HG03520 (cell line): ENCODE measurements at regions not wholly inside any gene's neighbourhood (a gene's known extent, or its start where the extent isn't known, plus 50 kb on each side); places are given as distances from the start of the nearest gene placed in this dataset.
"Not testable (repeated sequence)": the region's sequence is repeated elsewhere in the genome, so short reads cannot be mapped to it uniquely, and the experiment has no call there.

Experiments
- ATAC-seq: cut with Tn5 transposase; IDR thresholded peaks from one replicate; pipeline ENCODE4 v1.9.1; 2021; ENCODE audit warnings: mild to moderate bottlenecking, moderate library complexity; ENCODE audit not compliant: unreplicated experiment

DNA sequence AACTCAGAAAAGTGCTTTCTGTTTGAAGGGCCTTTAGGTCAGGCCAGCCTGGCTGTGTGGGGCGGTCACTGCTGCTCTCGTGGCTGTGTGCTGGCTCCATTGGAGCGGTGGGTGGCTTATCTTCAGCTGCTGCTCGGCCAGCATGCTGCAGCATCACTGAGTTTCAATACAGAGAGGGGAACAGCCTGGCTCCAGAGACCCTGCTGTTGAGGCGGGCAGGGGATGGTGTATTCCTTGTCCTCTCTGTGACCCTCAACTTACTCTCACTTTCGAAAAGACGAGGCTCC lies 248.5 kb upstream of the ONECUT1 start:
- no peak for ATAC-seq

DNA sequence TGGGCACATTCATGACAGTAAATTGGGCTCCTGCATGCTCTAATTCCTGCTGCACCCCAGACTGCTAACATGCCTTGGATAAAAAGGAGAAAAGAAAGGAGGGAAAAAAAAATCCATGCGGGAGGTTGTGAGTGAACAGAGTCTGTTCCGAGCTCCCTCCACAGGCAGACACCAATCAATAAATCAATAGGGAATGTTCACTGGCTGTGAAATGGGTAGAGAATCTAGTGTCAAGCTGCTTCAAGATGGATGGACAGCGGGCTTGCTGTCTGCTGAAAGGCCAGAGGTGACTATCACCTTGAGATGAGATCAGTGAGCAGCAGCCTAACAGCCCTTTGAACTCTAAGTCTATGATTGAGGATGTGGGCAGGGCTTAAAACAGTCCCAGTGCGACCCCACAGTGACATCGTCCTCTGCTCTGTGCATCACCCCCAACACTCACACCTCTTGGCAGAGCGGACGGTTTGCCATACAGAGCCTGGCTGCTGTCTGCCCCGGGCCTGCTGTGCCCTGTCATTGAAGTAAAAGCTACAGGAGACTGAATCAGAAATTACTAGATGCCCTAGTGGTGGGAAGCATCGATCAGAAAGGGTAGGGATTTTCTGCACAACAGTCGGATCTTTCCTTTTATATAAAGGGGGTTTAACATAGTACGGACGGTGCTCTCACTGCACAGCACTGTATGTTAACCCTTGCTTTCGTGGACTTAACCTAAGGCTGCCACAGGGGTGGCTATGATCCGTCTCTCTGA lies 247.9 kb upstream of the ONECUT1 start:
- ATAC-seq: no peak

DNA sequence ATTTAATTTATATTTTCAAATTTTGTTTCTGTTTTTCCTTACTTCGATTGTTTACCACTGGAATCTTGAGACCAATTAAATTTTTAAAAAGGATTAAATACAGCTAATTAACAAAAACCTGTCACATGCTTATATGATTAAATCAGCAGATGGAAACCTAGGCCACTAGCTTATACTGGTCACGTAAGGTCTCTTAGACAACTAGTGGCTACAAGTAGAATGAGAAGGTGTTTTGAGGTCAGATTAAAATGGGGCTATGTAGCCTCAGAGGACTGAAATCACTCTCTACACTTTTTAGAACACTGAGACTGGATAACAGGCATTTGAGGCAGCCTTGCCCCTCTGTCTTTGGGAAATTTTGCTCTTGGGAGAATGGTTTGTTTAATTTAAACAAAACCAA lies 246.5 kb upstream of the ONECUT1 start:
- no peak for ATAC-seq

DNA sequence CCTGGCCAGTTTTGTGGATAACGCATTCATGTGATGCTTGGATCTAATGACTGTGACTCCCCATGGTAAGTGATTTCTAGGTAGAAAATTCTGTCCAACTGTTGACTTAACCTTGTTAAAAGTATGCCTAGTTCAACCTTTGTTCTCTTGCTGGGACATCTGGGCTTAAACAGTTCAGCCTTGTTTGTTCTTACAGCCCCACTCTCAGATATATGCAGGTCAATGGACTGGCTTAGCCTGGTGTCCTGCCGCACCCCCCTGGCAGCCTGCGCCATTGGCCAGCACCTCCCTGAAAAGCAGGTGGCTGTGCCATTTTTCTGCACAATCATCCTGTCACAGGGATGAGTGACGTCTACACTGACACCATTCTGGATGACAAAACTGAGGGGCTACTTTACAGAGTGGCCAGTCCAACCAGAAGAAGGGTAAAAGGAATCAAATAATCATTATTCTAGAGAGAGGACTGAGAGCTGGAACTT lies 244.7 kb upstream of the ONECUT1 start:
- no peak for ATAC-seq

DNA sequence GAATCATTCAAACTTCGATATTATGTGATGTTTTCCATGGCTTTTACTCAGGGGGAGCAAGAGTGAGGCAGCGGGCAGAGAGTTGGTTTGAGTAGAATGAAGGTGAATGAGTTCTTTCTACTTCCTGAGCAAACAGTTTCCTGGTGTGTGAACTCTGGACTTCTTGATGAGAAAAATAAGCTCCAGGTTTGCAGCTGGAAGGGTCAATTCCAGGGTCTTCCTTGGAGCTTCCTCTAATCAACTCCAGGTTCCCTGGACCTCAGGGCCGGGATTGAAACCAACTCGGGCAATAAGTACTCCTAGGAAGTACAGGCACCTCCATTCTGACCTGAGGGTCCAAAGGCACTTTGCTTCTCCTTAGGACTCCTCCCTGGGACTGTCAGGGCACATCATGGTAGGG lies 243.6 kb upstream of the ONECUT1 start:
- ATAC-seq: no peak

DNA sequence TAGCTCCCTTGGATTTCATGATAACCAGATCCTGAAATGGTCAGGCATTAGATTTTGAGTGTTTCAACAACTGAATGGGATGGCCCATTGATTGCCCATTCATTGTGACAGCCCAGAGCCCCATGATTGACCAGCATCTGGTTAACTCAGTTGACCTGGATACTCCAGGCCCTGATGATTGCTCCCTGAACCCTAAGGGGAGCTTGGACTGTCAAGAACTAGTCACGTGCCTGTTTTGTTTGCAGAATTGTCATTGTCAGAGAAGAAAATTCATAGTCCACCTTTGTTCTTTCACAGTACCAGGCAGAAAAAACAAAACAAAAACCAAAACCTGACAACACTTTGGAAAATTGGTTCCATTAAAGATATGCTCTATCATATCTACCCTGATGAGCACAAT lies 241.3 kb upstream of the ONECUT1 start:
- no peak for ATAC-seq

DNA sequence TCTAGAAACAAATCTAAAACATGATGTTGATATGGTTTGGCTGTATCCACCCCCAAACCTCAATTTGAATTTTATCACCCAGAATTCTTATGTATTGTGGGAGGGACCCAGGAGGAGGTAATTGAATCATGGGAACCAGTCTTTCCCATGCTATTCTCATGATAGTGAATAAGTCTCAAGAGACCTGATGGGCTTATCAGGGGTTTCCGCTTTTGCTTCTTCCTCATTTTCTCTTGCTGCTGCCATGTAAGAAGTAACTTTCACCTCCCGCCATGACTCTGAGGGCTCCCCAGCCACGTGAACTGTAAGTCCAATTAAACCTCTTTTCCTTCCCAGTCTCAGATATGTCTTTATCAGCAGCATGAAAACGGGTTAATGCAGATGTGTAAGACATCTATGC lies 232.7 kb upstream of the ONECUT1 start:
- no peak for ATAC-seq

DNA sequence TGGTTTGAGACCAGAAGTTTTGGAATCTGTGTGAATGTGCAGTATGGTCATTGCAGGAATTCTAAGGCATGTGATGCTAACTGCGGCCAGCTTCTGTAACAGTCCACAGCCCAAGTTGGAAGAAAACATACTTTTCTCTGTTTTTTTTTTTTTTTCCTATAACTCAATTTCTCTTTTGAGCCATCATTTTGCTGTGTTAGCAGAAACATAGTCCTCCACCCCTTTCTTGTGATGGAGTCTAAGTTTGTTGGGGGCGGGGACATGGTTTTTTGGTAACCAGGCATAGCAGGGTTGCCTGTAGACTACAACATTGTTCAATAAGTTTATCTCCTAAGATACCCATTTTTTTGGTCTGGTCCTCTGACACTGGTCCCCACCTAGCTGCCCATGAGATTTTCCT lies 223.2 kb upstream of the ONECUT1 start:
- no peak for ATAC-seq

DNA sequence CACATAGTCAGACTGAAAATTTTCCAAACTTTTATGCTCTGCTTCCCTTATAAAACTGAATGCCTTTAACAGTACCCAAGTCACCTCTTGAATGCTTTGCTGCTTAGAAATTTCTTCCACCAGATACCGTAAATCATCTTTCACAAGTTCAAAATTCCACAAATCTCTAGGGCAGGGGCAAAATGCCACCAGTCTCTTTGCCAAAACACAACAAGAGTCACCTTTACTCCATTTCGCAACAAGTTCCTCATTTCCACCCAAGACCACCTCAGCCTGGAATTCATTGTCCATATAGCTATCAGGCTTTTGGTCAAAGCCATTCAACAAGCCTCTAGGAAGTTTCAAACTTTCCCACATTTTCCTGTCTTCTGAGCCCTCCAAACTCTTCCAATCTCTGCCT lies 221.6 kb upstream of the ONECUT1 start:
- ATAC-seq: not testable (repeated sequence)

DNA sequence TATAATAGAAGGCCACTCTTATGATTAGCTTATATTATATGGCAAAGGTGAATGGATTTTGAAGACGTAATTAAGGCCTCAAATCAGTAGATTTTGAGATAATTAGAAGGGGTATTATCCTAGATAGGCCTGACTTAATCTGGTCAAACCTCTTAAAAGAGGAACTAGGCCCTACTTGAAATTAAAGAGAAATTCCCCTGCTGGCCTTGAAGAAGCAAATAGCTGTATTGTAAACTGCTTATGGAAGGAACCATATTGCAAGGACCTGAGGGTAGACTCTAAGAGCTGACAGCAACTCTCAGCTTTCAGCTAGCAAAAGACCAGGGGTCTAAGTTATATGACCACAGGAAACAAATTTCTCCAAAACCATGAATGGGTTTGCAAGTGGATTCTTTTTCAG lies 219.0 kb upstream of the ONECUT1 start:
- no peak for ATAC-seq

DNA sequence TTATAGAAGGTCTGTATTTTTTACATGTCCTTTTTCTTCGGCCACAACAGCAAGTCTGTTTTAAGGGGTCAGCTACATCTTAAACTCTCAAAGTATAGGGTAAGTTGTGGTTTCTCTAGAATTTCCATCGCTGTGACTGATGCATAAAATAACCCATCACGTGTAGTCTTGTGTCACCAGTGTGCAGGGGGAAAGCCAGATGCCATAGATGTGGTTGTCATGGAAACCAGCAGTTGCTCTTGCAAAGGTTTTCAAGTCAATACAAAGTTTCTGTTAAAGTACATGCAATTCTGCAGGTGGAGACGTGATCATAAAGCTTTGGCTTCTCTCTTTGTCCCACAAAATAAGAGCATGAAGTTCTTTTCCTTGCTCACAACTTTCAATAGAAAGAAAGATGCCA lies 210.3 kb upstream of the ONECUT1 start:
- ATAC-seq: no peak

DNA sequence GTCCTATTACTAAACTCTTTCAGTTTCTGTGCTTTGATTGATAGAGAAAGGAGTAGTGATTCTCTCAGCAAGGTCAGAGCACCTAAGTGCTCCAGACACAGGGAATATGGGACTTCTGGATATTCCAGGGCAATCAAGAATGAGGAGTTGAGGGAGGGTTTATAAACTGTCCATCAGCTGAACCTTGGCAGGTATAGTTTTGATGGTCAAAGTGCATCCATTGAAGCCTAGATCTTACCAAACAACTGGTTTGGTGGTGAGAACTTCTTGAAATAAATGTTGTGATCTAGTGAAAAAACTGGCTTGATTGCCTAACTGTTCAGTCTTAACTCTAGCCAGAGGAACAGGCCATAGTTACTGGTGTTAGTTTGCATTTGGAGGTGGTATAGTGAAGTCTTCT lies 207.0 kb upstream of the ONECUT1 start:
- no peak for ATAC-seq

DNA sequence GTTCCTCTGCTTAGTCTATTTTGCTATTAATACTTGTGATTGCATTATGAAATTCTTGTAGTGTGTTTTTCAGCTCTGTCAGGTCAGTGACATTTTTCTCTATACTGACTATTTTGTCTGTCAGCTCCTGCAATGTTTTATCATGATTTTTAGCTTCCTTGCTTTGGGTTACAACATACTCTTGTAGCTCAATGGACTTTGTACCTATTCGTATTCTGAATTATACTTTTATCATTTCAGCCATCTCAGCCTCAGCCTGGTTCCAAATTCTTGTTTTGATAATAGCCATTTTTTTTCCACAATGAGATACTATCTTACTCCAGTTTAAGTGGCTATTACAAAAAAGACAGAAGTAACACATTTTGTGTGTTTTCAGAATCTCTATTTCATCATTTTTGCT lies 204.2 kb upstream of the ONECUT1 start:
- no peak for ATAC-seq

DNA sequence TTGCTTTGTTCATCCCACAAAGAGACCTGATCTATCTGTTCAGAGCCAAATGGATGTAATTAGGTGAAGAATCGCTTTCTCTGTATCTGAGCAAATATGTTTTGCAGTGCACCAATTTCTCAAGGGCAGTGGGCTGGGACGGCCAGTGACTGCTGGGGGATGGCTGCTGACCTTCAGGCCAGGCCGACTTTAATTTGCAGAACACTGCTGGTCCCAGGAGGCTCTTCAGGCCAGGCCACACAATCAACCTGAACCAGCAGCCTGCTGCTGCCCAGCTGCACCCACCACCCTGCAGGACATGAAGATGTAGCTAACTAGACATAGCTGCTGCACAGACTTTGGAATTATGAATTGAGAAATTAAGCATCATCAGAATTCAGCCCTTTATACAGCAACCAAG lies 194.4 kb upstream of the ONECUT1 start:
- no peak for ATAC-seq

DNA sequence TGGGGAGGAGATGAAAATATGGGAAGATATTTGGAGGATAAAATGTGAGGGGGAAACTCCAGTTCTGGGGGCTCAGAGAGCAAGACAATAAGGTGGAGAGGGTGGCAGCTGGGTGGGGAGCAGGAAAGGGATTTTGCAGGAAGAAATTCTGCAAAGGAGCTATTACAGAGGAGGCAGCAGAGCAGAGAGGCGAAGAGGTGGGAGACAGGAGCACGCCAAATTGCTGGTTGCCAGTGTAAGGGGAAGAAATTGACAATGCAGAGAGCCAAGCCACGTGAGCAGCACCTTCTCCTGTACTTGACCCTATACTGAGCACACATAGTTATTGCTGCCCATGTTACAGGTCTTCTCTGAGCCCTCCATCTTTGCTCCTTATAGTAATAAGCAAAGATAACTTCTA lies 190.3 kb upstream of the ONECUT1 start:
- no peak for ATAC-seq

DNA sequence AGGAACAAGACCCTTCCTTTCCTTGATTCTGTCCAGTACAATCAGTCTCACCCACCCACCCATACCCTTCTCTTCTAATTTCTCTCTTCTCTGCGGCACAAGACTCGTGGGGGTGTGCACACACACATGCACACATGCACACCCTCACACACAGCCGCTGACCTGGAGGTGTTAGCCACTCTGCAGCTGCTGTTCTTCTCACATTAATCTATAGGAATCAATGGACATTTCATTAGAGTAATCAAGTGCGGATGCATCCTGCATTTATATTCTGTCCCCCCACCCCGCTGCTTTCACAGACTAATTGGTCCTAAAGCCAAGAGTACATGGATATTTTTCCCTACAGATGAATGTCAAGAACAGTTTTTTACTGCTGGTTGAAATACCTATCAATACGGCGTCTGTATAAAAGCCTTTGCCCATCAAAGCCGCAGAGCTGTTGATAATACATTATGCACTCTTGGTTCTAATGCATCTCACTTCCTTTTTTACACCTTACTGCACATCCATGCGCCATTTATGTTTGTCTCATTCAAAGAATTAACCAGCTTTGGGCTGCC lies 186.5 kb upstream of the ONECUT1 start:
- ATAC-seq: no peak

DNA sequence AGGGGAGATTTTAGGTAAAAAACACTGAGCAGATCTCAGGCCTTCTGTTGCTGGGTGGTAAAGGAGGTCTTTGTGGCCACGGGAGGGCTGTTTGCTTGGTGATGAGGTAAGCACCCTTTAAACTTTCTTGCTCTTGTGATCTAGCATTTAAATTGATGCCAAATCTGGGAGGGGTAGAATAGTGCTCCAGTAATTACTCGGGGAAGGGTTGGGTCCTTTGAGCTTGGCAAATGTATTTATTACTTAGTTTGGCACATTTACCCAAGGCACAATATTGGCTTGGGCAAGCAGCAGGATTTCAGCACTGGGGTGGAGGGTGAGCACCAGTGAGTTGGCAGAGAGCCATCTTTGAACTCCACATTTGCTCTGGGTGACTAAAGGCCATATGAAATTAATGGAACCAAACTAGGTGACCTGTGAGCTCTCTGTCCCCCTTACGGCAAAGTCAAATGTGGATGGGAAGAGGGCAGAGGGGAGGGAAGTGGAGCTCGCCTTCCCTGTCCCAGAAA lies 185.9 kb upstream of the ONECUT1 start:
- no peak for ATAC-seq

DNA sequence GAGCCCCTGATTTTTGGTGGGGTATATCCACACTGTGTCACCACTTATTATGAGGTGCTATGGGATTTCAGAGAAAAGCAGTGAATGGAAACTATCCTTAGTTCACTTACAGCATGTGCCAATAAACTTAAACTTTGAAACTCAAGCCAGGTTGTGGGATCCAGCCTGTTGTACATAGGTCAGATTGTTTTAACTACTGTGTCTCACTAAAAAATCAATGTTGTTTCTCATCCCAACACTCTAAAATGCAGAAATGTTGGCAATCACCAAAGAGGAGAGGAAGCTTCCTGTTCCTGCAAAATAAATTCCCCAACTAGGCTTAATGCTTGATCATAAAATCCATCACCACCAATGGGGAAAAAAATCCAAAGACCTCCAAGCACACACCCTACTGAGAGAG lies 173.7 kb upstream of the ONECUT1 start:
- ATAC-seq: no peak

DNA sequence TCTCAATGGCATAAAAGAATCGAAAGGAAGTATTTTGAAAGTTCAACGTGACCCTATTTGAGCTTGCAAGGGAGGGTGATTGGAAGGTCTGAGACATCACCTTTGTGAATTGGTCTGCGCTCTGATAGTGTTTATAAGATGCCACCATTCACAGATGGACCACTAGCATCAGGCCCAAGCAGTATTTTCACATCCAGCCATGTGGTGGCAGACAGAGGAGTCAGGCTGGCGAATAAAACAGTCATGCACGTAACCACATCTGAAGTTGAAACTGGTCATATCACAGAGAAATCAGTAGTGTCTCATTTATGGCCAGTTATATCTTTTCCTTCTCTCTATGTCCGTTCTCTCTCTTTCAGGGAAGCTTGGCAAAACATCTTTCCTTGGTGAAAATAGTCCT lies 170.1 kb upstream of the ONECUT1 start:
- no peak for ATAC-seq

DNA sequence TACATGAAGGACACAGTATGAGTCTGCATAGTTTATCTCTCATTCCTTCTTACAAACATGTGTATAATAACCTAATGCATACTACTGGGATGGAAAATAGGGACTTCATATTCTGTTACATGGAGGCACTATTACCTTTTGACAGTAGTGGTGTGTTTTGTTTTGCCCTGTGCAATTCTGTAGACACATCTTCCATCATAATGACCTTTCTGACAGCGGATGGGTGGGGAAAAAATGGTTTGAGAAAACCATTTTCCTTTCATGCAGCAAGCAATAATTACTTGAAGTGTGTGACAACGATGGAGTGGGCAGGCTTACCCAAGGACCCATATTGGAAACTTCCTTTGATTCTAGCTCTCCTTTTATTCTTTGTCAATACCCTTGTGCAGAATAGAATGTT lies 153.6 kb upstream of the ONECUT1 start:
- no peak for ATAC-seq

DNA sequence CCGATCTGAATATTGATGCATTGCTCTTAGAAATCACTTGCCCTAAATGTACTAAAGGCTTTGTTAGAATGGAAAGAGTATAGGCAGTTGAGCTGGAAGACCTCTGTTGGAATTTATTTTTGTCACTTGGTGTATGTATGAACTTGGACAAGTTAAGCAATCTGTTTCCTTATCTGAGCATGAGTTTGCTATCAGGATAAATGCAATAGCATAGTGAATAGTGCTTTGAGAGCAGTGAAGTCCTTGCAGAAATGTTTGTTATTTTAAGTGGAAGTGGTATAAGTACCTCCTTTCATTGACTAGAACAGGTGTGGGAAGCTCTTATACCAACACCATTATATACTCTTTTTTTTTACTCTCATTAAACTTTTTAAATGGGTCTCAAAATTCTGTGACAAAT lies 146.4 kb upstream of the ONECUT1 start:
- ATAC-seq: no peak

DNA sequence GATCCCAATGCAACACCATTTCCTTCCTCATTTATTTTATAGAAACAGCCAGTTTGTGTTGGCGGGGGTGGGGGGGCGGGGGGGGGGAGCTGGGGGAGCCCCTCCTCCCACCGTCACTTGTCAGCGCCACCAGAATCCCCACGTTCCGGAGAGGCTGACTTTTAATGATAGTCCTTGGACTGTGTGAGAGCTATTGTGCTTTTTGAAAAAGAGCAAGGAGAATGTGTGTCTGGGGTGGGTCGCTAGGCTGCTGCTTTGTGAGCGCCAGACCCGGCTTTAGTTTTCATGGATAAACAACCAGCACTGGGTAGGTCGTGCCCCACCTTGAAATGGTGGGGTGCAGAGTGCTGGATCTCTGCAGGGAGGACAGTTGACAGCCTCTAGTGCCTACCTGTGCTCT lies 135.0 kb upstream of the ONECUT1 start:
- ATAC-seq: no peak

DNA sequence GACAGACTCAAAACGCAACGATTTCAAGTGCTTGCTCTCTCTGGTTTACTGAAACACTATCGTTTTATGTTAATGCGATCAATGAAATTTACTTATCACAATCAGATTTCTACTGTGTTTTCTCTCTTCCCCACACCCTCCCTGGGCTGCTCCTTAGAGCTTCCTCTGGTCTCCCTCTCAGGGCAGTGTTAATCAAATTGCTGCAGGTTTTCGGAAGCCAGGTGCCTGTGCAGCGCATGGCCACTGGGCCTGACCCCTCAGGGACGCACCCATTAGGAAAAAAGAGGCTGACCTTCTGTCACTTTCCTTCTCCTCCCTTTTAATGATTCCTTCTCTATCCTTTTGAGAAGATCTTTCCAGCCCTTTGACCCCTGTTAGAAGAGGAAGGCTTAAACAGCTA lies 134.5 kb upstream of the ONECUT1 start:
- no peak for ATAC-seq
